Neutrophil (primary cell): ENCODE measurements at regions not wholly inside any gene's neighbourhood (a gene's known extent, or its start where the extent isn't known, plus 50 kb on each side); places are given as distances from the start of the nearest gene placed in this dataset.

Experiments
- H3K27ac ChIP-seq: fragments of 200-600 bp; sonication (generic); 2 replicates; pipeline ENCODE4 v1.5.1; 2016; ENCODE audit warnings: mild to moderate bottlenecking, moderate library complexity
- H3K27me3 ChIP-seq: fragments of 200-600 bp; sonication (generic); 2 replicates; pipeline ENCODE4 v1.6.0; 2016; ENCODE audit warnings: mild to moderate bottlenecking
- H3K36me3 ChIP-seq: fragments of 200-600 bp; sonication (generic); 2 replicates; pipeline ENCODE4 v1.5.1; 2017
- H3K4me1 ChIP-seq, 2 experiments: fragments of 200-600 bp in 1 of 2; sonication (generic) in 1 of 2; 1 replicate in 1 of 2; 2 replicates in 1 of 2; pipeline versions ENCODE4 v1.5.1 to v1.6.1; 2013 to 2016; ENCODE audit warnings: low read depth in 1 of 2, low read length in 1 of 2, mild to moderate bottlenecking in 1 of 2, moderate library complexity in 1 of 2; ENCODE audit not compliant: control insufficient read depth in 1 of 2, insufficient read depth in 1 of 2
- H3K4me3 ChIP-seq, 2 experiments: fragments of 200-600 bp in 1 of 2; sonication (generic) in 1 of 2; 1 replicate in 1 of 2; 2 replicates in 1 of 2; pipeline ENCODE4 v1.5.1; 2013 to 2016; ENCODE audit warnings: low read depth in 1 of 2, low read length in 1 of 2, mild to moderate bottlenecking in 1 of 2, moderate library complexity in 1 of 2
- H3K9me3 ChIP-seq: fragments of 200-600 bp; sonication (generic); 2 replicates; pipeline ENCODE4 v1.5.1; 2016
- CTCF ChIP-seq: fragments of 200-600 bp; sonication (generic); IDR thresholded peaks from 2 replicates; pipeline ENCODE4 v1.5.1; 2016; ENCODE audit warnings: antibody characterized with exemption

GRCh38 chr4:157787618-157788017 lies 385.2 kb downstream of the GASK1B start:
- TF ChIP-seq CTCF, result no peak
- H3K4me3 ChIP-seq, result no peak overlapping the region
- H3K4me1 ChIP-seq, result no peaks in the 10 kb centered on the region
- H3K36me3 ChIP-seq, result no peaks in the 10 kb centered on the region
- no peaks in the 10 kb centered on the region for H3K9me3 ChIP-seq
- H3K27ac ChIP-seq, result no peak overlapping the region
- no peaks in the 10 kb centered on the region for H3K27me3 ChIP-seq

GRCh38 chr4:157781361-157781760 lies 391.5 kb downstream of the GASK1B start:
- Histone ChIP-seq H3K4me3 (no peak overlapping the region), H3K27me3 (no peaks in the 10 kb centered on the region), H3K27ac (no peak overlapping the region), H3K36me3 (no peaks in the 10 kb centered on the region), H3K4me1 (no peaks in the 10 kb centered on the region), H3K9me3 (no peaks in the 10 kb centered on the region)
- TF ChIP-seq CTCF, result no peak

GRCh38 chr4:157779081-157779480 lies 393.7 kb downstream of the GASK1B start:
- Histone ChIP-seq H3K36me3 (no peaks in the 10 kb centered on the region), H3K9me3 (no peaks in the 10 kb centered on the region), H3K27ac (no peak overlapping the region), H3K4me1 (no peaks in the 10 kb centered on the region), H3K27me3 (no peaks in the 10 kb centered on the region), H3K4me3 (no peak overlapping the region)
- no peak for TF ChIP-seq CTCF

- H3K27ac ChIP-seq, result no peak overlapping the region
- no peaks in the 10 kb centered on the region for H3K4me1 ChIP-seq
- no peak for TF ChIP-seq CTCF
- no peak overlapping the region for H3K4me3 ChIP-seq
- H3K9me3 ChIP-seq, result no peaks in the 10 kb centered on the region
- no peaks in the 10 kb centered on the region for H3K36me3 ChIP-seq
- no peaks in the 10 kb centered on the region for H3K27me3 ChIP-seq
Measured at GRCh38 chr4:157776930-157777528, 395.8 kb downstream of the GASK1B start.

GRCh38 chr4:157775971-157776370 lies 396.9 kb downstream of the GASK1B start:
- no peaks in the 10 kb centered on the region for H3K4me1 ChIP-seq
- TF ChIP-seq CTCF, result no peak
- no peak overlapping the region for H3K27ac ChIP-seq
- H3K4me3 ChIP-seq, result no peak overlapping the region
- H3K9me3 ChIP-seq, result no peaks in the 10 kb centered on the region
- no peaks in the 10 kb centered on the region for H3K36me3 ChIP-seq
- H3K27me3 ChIP-seq, result no peaks in the 10 kb centered on the region

GRCh38 chr4:157772907-157773306 lies 399.9 kb downstream of the GASK1B start:
- H3K4me3 ChIP-seq, result no peak overlapping the region
- H3K36me3 ChIP-seq, result no peaks in the 10 kb centered on the region
- TF ChIP-seq CTCF, result no peak
- H3K27ac ChIP-seq, result no peak overlapping the region
- H3K4me1 ChIP-seq, result no peaks in the 10 kb centered on the region
- H3K9me3 ChIP-seq, result no peaks in the 10 kb centered on the region
- H3K27me3 ChIP-seq, result no peaks in the 10 kb centered on the region
